Left ventricle myocardium inferior (tissue), 1 donor: ENCODE measurements at regions not wholly inside any gene's neighbourhood (a gene's known extent, or its start where the extent isn't known, plus 50 kb on each side); places are given as distances from the start of the nearest gene placed in this dataset.
"Not testable (repeated sequence)": the region's sequence is repeated elsewhere in the genome, so short reads cannot be mapped to it uniquely, and the experiment has no call there.

Source experiments
- DNase-seq: peaks from one replicate; pipeline ENCODE4 v3.0.0-alpha.2; 2020
- H3K27ac ChIP-seq: fragments of 200-600 bp; replicated peaks from 2 replicates; pipeline ENCODE4 v1.8.0; 2021
- H3K27me3 ChIP-seq: fragments of 200-600 bp; 2 replicates; pipeline ENCODE4 v1.8.0; 2021; ENCODE audit warnings: low read depth
- H3K36me3 ChIP-seq: fragments of 200-600 bp; 2 replicates; pipeline ENCODE4 v1.8.0; 2021
- H3K4me1 ChIP-seq: fragments of 200-600 bp; 2 replicates; pipeline ENCODE4 v1.8.0; 2021
- H3K4me3 ChIP-seq: fragments of 200-600 bp; 2 replicates; pipeline ENCODE4 v1.8.0; 2021; ENCODE audit warnings: mild to moderate bottlenecking, moderate library complexity
- H3K9me3 ChIP-seq: fragments of 200-600 bp; replicated peaks from 2 replicates; pipeline ENCODE4 v1.8.0; 2021
- intact Hi-C: fragments of 100-400 bp; cut with micrococcal nuclease; formaldehyde crosslinking; loops from one replicate; pipeline ENCODE4 v1.11.0; 2022
- TF ChIP-seq, protein P1 (sequence below): fragments of 200-600 bp; IDR thresholded peaks from 2 replicates; pipeline ENCODE4 v1.8.0; 2021; ENCODE audit warnings: antibody characterized with exemption, mild to moderate bottlenecking, borderline replicate concordance
- donor health status: DM: no; HTN: yes; CAD: no; lungs with severe emphysema.

DNA sequence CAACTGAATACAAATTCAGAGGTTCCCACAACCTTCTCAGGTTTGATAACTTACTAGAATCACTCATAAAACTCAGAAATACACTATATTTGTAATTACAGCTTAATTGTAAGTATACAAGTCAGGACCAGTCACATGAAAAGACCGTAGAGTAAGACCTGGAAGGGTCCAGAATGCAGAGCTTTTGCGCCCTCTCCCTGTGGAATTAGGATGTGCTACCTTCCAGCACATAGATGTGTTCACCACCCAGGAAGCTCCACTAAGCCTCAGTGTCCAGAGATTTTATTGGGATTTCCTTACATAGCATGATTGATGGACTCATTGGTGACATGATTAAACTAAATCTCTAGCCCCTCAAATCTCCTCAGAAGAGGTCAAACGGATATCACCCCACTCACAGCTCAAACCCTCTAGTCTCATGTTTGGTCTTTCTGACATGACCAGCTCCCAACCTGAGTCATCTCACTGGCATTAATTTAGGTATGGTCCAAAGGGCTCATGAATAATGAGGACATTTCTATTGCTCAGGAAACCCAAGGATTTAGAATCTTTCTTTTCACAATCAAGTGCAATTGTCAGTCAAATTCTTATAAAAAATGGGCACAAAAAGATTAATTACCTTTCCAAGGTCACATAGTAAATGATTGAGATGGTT is 77.2 kb upstream of the UBASH3B start:
- Histone ChIP-seq H3K27me3 (no peaks in the 10 kb centered on the region), H3K9me3 (no peaks in the 10 kb centered on the region), H3K27ac (no peak overlapping the region), H3K4me3 (no peak overlapping the region), H3K36me3 (no peaks in the 10 kb centered on the region), H3K4me1 (peaks cover 4% of the 10 kb centered on the region)
- intact Hi-C loops: no loop called here
- DNase-seq: no peak
- TF ChIP-seq, protein P1, sequence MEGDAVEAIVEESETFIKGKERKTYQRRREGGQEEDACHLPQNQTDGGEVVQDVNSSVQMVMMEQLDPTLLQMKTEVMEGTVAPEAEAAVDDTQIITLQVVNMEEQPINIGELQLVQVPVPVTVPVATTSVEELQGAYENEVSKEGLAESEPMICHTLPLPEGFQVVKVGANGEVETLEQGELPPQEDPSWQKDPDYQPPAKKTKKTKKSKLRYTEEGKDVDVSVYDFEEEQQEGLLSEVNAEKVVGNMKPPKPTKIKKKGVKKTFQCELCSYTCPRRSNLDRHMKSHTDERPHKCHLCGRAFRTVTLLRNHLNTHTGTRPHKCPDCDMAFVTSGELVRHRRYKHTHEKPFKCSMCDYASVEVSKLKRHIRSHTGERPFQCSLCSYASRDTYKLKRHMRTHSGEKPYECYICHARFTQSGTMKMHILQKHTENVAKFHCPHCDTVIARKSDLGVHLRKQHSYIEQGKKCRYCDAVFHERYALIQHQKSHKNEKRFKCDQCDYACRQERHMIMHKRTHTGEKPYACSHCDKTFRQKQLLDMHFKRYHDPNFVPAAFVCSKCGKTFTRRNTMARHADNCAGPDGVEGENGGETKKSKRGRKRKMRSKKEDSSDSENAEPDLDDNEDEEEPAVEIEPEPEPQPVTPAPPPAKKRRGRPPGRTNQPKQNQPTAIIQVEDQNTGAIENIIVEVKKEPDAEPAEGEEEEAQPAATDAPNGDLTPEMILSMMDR: no peak

DNA sequence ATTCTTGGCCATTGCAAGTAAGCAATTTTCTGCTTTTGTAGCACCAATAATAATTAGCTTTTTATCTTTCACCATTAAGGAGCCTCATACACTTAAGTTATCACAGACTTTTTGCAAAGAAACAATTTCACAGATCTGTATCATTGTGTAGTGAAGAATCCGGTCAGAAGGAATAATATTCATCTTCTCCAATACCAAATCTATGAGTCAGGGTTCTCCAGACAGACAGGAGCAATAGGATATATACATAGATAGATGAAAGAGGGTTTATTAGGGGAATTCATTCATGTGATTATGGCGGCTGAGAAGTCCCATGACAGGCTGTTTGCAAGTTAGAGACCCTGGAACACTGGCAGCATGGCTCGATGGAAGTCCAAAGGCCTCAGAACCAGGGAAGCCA is 82.9 kb upstream of the UBASH3B start:
- no peak overlapping the region for H3K27ac ChIP-seq
- no peaks in the 10 kb centered on the region for H3K9me3 ChIP-seq
- H3K4me1 ChIP-seq: no peaks in the 10 kb centered on the region
- DNase-seq: no peak
- intact Hi-C loops: no loop called here
- no peaks in the 10 kb centered on the region for H3K36me3 ChIP-seq
- TF ChIP-seq, protein P1: no peak
- H3K27me3 ChIP-seq: peaks cover 10% of the 10 kb centered on the region
- no peak overlapping the region for H3K4me3 ChIP-seq

DNA sequence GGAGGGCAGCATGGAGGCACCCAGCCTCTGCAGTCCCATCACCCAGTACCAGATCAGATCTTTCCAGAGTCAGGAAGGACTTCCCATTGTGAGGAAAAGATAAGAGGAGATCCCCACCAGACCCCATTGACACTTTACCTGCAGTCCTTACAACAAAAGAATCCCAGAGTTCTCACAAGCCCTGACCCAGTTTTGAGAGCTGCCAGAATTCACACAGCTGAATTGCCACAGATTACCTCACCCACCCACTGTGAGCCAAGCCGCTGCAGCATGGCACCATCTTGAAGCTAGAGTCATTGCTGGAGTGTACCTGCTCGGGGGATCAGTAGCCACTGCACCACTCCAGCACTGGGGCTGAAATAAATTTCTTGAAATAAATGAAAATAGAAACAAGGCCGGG is 91.8 kb upstream of the UBASH3B start:
- H3K9me3 ChIP-seq: no peaks in the 10 kb centered on the region
- no peaks in the 10 kb centered on the region for H3K36me3 ChIP-seq
- TF ChIP-seq, protein P1: no peak
- no peak overlapping the region for H3K27ac ChIP-seq
- no peak overlapping the region for H3K4me3 ChIP-seq
- no peak for DNase-seq
- H3K4me1 ChIP-seq: no peaks in the 10 kb centered on the region
- H3K27me3 ChIP-seq: peaks cover 50% of the 10 kb centered on the region
- intact Hi-C loops: no loop called here

DNA sequence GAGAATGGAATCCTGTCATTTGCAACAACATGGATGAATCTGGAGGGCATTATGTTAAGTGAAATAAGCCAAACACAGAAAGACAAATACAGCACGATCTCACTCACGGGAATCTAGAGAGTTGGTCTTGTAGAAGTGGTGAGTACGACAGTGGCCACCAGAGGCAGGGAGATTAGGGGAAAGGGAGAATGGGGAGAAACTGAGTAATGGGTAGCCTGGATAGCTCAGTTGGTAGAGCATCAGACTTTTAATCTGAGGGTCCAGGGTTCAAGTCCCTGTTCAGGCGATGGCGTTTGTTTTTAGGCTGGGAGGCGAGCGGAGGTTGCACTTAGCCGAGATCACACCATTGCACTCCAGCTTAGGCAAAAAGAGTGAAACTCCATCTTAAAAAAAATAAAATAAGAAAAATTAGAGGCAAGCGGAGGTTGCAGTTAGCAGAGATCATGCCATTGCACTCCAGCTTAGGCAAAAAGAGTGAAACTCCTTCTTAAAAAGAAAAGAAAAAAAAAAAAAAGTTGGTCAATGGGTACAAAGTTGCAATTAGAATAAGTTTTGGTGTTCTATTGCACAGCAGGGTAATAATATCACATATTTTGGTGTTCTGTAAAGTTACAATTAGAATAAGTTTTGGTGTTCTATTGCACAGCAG is 95.7 kb upstream of the UBASH3B start:
- H3K9me3 ChIP-seq: no peaks in the 10 kb centered on the region
- H3K4me1 ChIP-seq: no peaks in the 10 kb centered on the region
- no peak overlapping the region for H3K27ac ChIP-seq
- peaks cover 62% of the 10 kb centered on the region for H3K27me3 ChIP-seq
- DNase-seq: no peak
- H3K36me3 ChIP-seq: no peaks in the 10 kb centered on the region
- intact Hi-C loops: no loop called here
- TF ChIP-seq, protein P1: no peak
- H3K4me3 ChIP-seq: no peak overlapping the region

DNA sequence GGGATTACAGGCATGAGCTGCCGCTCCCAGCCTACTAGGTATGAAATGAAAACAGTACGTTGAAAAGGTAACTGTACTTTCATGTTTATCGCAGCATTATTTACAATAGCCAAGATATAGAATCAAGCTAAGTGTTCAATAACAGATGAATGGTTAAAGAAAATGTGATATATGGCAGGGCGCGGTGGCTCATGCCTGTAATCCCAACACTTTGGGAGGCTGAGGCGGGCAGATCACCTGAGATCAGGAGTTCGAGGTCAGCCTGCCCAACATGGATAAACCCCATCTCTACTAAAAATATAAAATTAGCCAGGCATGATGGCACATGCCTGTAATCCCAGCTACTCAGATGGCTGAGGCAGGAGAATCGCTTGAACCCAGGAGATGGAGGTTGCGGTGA is 96.3 kb upstream of the UBASH3B start:
- H3K36me3 ChIP-seq, intact Hi-C loops, H3K4me1 ChIP-seq, H3K4me3 ChIP-seq, H3K27ac ChIP-seq, DNase-seq, H3K9me3 ChIP-seq: not testable (repeated sequence)
- peaks cover 65% of the 10 kb centered on the region for H3K27me3 ChIP-seq

DNA sequence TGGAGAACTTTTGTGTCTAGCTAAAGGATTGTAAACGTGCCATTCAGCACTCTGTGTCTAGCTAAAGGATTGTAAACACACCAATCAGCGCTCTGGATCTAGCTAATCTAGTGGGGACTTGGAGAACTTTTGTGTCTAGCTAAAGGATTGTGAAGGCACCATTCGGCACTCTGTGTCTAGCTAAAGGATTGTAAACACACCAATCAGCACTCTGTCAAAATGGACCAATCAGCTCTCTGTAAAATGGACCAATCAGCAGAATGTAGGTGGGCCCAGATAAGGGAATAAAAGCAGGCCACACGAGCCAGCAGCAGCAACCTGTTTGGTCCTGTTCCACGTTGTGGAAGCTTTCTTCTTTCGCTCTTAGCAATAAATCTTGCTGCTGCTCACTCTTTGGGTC is 98.4 kb upstream of the UBASH3B start:
- H3K36me3 ChIP-seq, intact Hi-C loops, DNase-seq, H3K4me3 ChIP-seq, H3K27ac ChIP-seq, H3K9me3 ChIP-seq, H3K4me1 ChIP-seq: not testable (repeated sequence)
- H3K27me3 ChIP-seq: peaks cover 55% of the 10 kb centered on the region
